Small intestine (tissue), 7 donors: ENCODE measurements at regions not wholly inside any gene's neighbourhood (a gene's known extent, or its start where the extent isn't known, plus 50 kb on each side); places are given as distances from the start of the nearest gene placed in this dataset.

Source experiments
- DNase-seq, 2 donors: peaks; one replicate each; pipeline versions ENCODE4 v3.0.0 to v3.0.0-alpha.2; 2013
- FAIRE-seq: peaks from 2 replicates; lab custom pipeline; 2012; peaks lifted over from hg19 to GRCh38; lab: Jason Lieb, UNC
- H3K27ac ChIP-seq, 3 donors: one replicate each; pipeline ENCODE4 v1.5.1; 2013; ENCODE audit warnings: low read length in 2 of 3, mild to moderate bottlenecking in 2 of 3, control low read depth in 1 of 3, inconsistent platforms in 1 of 3, low read depth in 1 of 3, moderate library complexity in 1 of 3
- H3K27me3 ChIP-seq, 3 donors: one replicate each; pipeline ENCODE4 v1.6.1; 2013; ENCODE audit warnings: low read length in 3 of 3, inconsistent platforms in 1 of 3; ENCODE audit not compliant: control insufficient read depth in 3 of 3, insufficient read depth in 3 of 3
- H3K36me3 ChIP-seq, 3 donors: one replicate each; pipeline ENCODE4 v1.6.1; 2013; ENCODE audit warnings: low read length in 3 of 3, inconsistent platforms in 1 of 3, low read depth in 1 of 3, mild to moderate bottlenecking in 1 of 3, moderate library complexity in 1 of 3; ENCODE audit not compliant: control insufficient read depth in 3 of 3, insufficient read depth in 2 of 3
- H3K4me1 ChIP-seq, 3 donors: one replicate each; pipeline ENCODE4 v1.6.1; 2013; ENCODE audit warnings: low read length in 2 of 3, inconsistent platforms in 1 of 3, low read depth in 1 of 3, mild to moderate bottlenecking in 1 of 3, moderate library complexity in 1 of 3; ENCODE audit not compliant: control insufficient read depth in 3 of 3, insufficient read depth in 2 of 3
- H3K4me3 ChIP-seq, 3 donors: one replicate each; pipeline ENCODE4 v1.5.1; 2013; ENCODE audit warnings: low read length in 3 of 3, control low read depth in 1 of 3, inconsistent platforms in 1 of 3, low read depth in 1 of 3, mild to moderate bottlenecking in 1 of 3, moderate library complexity in 1 of 3
- H3K9me3 ChIP-seq, 2 donors: one replicate each; pipeline ENCODE4 v1.6.1; 2013; ENCODE audit warnings: low read depth in 1 of 2, low read length in 1 of 2; ENCODE audit not compliant: control insufficient read depth in 2 of 2, insufficient read depth in 1 of 2
- whole genome bisulfite sequencing, 3 donors: extraction: QIAGEN DNeasy Blood & Tissue Kit; methylation state at CpG; one replicate each; pipeline ENCODE4 v1.1.7; 2013; 5-methylcytosine and 5-hydroxymethylcytosine counted together
- donor health status: healthy with polysubstance abuse.
- donor health status: control.
- donor health status: control.
- donor health status: Bipolar disorder and iron deficiency.
- donor health status: healthy.

DNA sequence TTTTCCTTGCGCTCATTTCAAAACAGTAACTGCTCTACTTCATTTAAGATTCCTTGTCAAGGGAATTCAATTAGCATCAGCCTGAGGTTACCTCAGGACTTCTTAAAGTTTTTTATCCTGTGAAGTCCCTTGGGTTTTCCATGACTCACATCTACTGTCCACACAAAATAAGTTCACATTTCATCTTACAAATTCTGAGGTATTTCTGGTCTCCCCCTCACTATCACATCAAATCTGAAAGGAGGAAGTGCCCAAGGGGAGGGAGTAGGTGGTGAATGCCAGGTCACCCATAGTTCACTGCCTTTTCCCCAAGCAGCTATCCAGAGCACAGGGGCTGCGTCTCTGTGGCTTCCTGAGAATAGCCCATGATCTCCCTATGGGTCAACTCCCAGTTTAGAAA lies 227.1 kb upstream of the NREP start:
- Histone ChIP-seq H3K27ac (no peak overlapping the region), H3K4me3 (no peak overlapping the region), H3K36me3 (no peaks in the 10 kb centered on the region), H3K4me1 (no peaks in the 10 kb centered on the region), H3K27me3 (no peaks in the 10 kb centered on the region), H3K9me3 (no peaks in the 10 kb centered on the region)
- 67 to 72% (median 72%) methylated on average over 2 of the region's 2 CpGs for WGBS, 3 donors
- no peak for FAIRE-seq
- no peak for DNase-seq

DNA sequence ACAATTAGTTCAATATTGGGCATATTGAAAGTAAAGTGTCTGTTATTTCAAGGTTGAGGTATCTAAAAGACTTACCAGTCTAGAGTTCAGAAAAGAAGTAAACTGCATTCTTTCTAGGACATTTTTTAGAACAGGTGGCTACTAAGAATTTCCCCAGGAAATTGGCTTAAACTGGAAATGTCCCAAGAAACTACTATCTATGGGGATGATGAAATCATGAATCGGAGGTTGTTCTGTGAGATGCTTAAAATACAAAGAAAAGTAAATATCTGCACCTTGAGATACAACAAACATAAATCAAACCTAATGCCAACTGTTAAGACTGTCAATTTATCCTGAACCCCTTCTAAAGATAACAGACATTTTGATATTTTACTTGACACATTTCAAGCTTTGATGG lies 226.5 kb upstream of the NREP start:
- Histone ChIP-seq H3K27me3 (no peaks in the 10 kb centered on the region), H3K9me3 (no peaks in the 10 kb centered on the region), H3K4me3 (no peak overlapping the region), H3K27ac (no peak overlapping the region), H3K36me3 (no peaks in the 10 kb centered on the region), H3K4me1 (no peaks in the 10 kb centered on the region)
- 14 to 58% (median 30%) methylated on average over 1 of the region's 1 CpG for WGBS, 3 donors
- DNase-seq = no peak
- FAIRE-seq = no peak

DNA sequence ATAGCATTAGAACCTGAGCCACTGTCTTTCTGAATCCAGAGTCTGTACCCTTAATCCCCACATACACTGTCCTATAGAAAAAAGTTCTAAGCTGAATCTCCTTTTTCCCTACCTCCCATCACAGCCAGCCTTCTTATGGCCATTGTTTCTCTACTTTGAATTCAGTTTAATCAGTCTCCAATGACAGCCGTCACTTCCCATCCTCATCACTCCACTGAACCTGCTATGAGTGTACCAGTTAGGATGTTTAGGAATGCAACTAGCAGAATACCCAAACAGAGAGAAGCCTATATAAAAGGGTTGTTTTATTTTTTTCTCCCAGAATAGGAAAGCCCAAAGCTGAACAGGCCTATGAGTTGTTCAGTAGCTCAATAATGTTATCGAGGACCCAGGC lies 220.4 kb upstream of the NREP start:
- Histone ChIP-seq H3K4me1 (no peaks in the 10 kb centered on the region), H3K27ac (no peak overlapping the region), H3K27me3 (peaks cover 0 to 3% (median 0%) of the 10 kb centered on the region in 3 donors), H3K36me3 (no peaks in the 10 kb centered on the region), H3K9me3 (no peaks in the 10 kb centered on the region), H3K4me3 (no peak overlapping the region)
- FAIRE-seq = no peak
- WGBS, 3 donors = 81 to 89% (median 83%) methylated on average over 2 of the region's 2 CpGs
- no peak for DNase-seq

DNA sequence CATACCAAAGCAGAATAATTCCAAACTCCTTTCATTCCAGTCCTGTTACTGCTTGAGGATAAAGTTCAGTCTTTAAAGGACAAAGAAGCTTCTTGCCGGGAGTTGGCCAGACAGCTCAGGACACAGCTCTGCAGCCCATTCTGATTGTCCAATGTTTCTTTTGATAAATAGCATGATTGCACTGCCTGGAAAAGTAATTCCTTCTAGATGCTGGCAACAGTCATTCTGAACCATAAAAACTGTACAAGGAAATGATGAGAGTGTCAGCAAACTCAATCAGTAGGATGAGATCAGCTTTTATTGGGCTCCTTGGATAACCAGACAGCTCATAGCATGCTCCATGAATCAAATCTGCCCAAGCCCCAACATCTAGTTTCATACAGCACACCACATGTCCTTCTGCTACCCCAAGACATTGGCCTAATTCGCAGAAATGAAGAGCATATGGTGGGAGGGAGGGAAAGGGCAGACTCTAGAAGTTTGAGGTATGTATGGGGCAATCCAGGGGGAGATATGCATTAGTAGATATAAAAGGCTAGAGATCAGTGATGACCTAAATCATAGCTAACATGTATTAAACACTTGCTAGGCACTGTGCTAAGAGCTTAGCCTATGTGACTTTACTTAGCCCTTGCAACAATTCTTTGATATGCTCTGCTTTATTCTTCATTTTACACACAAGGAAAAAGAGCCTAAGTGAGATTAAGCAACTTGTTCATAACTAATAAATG lies 219.9 kb upstream of the NREP start:
- no peak overlapping the region for H3K4me3 ChIP-seq
- H3K27ac ChIP-seq = no peak overlapping the region
- no peaks in the 10 kb centered on the region for H3K4me1 ChIP-seq
- FAIRE-seq (no peak), DNase-seq (no peak)
- H3K36me3 ChIP-seq = no peaks in the 10 kb centered on the region
- 53 to 68% (median 56%) methylated on average over 2 of the region's 2 CpGs for WGBS, 3 donors
- peaks cover 0 to 3% (median 0%) of the 10 kb centered on the region in 3 donors for H3K27me3 ChIP-seq
- no peaks in the 10 kb centered on the region for H3K9me3 ChIP-seq

DNA sequence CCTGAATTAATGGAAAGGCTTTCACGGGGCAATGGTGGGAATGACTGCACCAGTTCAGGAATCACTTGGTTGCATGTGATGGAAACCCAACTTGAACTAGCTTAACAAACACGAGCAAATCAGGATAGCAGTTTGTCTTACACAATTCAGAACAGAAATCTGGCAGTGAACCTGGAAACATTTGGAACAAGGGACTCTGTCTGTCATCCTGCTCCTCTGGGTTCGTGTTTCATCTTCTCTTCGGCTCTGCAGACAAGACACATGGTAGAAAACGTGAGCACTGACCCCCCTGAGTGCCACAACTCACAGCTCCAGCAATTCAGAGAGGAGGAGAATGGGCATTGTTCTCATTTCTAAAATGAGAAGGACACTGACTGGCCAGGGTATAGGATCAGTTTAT lies 218.1 kb upstream of the NREP start:
- peaks cover 0 to 3% (median 0%) of the 10 kb centered on the region in 3 donors for H3K27me3 ChIP-seq
- H3K4me1 ChIP-seq = no peaks in the 10 kb centered on the region
- DNase-seq = no peak
- H3K27ac ChIP-seq = peak overlapping the region in 1 of 3 donors; percentile 25
- no peak for FAIRE-seq
- 46 to 59% (median 50%) methylated on average over 5 of the region's 5 CpGs for WGBS, 3 donors
- no peaks in the 10 kb centered on the region for H3K9me3 ChIP-seq
- H3K36me3 ChIP-seq = no peaks in the 10 kb centered on the region
- no peak overlapping the region for H3K4me3 ChIP-seq

DNA sequence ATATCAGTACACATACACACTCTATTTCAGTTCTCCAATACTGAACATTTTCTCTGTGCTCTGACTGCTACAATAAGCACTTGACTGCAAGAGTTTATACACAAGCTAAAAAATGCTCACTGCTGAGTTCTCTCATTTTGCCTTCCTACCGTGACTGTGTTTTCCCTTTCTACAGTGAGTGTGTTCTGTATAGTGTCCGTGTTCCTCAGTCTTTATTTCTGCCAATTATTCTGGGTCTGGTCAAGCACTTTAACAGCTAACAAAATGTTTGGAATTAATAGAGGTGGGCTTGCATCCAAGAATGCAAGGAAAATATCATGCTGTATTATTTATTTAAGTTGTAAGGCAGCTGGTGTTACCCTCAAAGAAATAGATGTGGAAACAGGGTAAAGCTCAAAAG lies 217.0 kb upstream of the NREP start:
- Histone ChIP-seq H3K4me1 (no peaks in the 10 kb centered on the region), H3K36me3 (no peaks in the 10 kb centered on the region), H3K27ac (no peak overlapping the region), H3K9me3 (no peaks in the 10 kb centered on the region), H3K27me3 (peaks cover 0 to 3% (median 0%) of the 10 kb centered on the region in 3 donors), H3K4me3 (no peak overlapping the region)
- FAIRE-seq = no peak
- 61 to 77% (median 68%) methylated on average over 2 of the region's 2 CpGs for WGBS, 3 donors
- DNase-seq = no peak

DNA sequence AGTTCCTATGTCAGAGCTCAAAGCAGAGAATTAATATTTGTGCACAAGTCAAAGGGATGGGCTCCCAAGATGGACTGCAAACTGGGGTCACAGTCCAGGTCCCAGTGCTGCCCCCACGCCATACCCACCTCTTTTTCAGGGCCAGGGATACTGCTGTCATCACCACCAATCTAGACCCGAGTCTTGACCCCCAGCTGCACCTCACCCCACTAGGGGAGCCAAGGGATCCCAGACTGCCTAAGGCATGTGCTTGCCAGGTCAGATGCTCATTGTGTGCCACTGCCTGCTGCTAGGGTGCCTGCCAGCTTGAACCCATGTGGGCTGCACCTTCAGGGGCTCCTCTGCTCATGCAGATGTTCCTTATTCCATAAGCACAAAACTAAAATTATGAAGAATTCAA lies 215.6 kb upstream of the NREP start:
- Histone ChIP-seq H3K4me1 (no peaks in the 10 kb centered on the region), H3K36me3 (no peaks in the 10 kb centered on the region), H3K9me3 (no peaks in the 10 kb centered on the region), H3K4me3 (no peak overlapping the region), H3K27me3 (peaks cover 0 to 3% (median 0%) of the 10 kb centered on the region in 3 donors), H3K27ac (no peak overlapping the region)
- DNase-seq (no peak), FAIRE-seq (no peak)
- 41 to 79% (median 64%) methylated on average over 2 of the region's 2 CpGs for WGBS, 3 donors

DNA sequence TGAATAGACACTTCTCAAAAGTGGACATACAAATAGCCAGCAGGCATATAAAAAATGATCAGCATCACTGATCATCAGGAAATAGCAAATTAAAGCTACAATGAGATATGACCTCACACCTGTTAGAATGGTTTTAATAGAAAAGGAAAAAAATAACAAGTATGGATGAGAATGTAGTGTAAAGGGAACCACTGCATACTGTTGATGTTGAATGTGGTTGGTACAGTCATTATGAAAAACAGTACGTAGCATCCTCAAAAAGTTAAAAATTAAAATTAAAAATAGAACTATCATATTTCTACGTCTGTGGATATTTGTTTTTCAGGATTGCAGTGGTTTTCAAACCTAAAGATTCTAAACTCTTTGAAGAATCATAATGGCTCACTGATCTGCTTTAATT lies 215.1 kb upstream of the NREP start:
- DNase-seq = no peak
- H3K9me3 ChIP-seq = no peaks in the 10 kb centered on the region
- no peak overlapping the region for H3K27ac ChIP-seq
- no peak for FAIRE-seq
- no peaks in the 10 kb centered on the region for H3K4me1 ChIP-seq
- 76 to 93% (median 83%) methylated on average over 2 of the region's 2 CpGs for WGBS, 3 donors
- H3K4me3 ChIP-seq = no peak overlapping the region
- H3K27me3 ChIP-seq = peaks cover 0 to 3% (median 0%) of the 10 kb centered on the region in 3 donors
- H3K36me3 ChIP-seq = no peaks in the 10 kb centered on the region

DNA sequence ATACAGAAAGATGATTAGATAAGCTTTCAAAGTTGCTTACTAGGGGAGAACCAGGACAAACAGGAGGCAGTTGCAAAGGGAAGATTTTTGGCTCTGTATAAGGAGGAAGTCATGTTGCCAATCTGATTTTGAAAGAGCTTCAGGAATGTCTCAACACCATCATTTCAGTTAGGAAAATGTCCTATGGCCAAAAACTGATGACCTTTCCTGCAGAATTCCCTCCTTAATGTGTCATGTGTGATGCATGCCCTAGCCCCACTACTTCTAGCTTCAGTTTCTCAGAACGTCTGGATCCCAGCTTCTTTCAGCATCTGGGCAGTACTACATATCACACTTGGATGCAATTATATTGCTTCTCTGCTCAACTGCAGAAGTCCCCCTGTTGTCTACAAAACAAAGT lies 211.5 kb upstream of the NREP start:
- DNase-seq (no peak), FAIRE-seq (no peak)
- Histone ChIP-seq H3K36me3 (no peaks in the 10 kb centered on the region), H3K9me3 (no peaks in the 10 kb centered on the region), H3K27me3 (no peaks in the 10 kb centered on the region), H3K4me3 (no peak overlapping the region), H3K4me1 (no peaks in the 10 kb centered on the region), H3K27ac (no peak overlapping the region)
- WGBS, 3 donors = 54 to 56% (median 56%) methylated on average over 1 of the region's 1 CpG
